Keratinocyte (primary cell): ENCODE measurements at regions not wholly inside any gene's neighbourhood (a gene's known extent, or its start where the extent isn't known, plus 50 kb on each side); places are given as distances from the start of the nearest gene placed in this dataset.

Experiments
- DNase-seq: peaks from one replicate; pipeline ENCODE4 v3.0.0-alpha.2; 2011; ENCODE audit warnings: low read depth, missing footprints, low spot score
- FAIRE-seq: peaks from 2 replicates; lab custom pipeline; 2011; peaks lifted over from hg19 to GRCh38; lab: Jason Lieb, UNC
- H2AFZ ChIP-seq: 2 replicates; pipeline ENCODE4 v1.6.0; 2012; ENCODE audit warnings: low read length, control low read depth, inconsistent platforms; ENCODE audit not compliant: control insufficient read depth
- H3K27ac ChIP-seq: 2 replicates; pipeline ENCODE4 v1.5.1; 2011; ENCODE audit warnings: low read length; ENCODE audit not compliant: control insufficient read depth, insufficient read depth
- H3K27me3 ChIP-seq: 3 replicates; pipeline ENCODE4 v1.6.0; 2011; ENCODE audit warnings: low read length; ENCODE audit not compliant: control insufficient read depth, insufficient read depth; ENCODE audit errors: extremely low read depth
- H3K36me3 ChIP-seq, 2 experiments: 2 replicates in 1 of 2; 3 replicates in 1 of 2; pipeline ENCODE4 v1.5.1; 2011; ENCODE audit warnings: low read length in 2 of 2, mild to moderate bottlenecking in 1 of 2; ENCODE audit not compliant: control insufficient read depth in 2 of 2, insufficient read depth in 2 of 2; ENCODE audit errors: extremely low read depth in 1 of 2
- H3K4me1 ChIP-seq: 3 replicates; pipeline ENCODE4 v1.5.1; 2011; ENCODE audit warnings: low read length; ENCODE audit not compliant: control insufficient read depth, insufficient read depth; ENCODE audit errors: extremely low read depth
- H3K4me2 ChIP-seq: 3 replicates; pipeline ENCODE4 v1.6.0; 2011; ENCODE audit warnings: low read depth, low read length; ENCODE audit not compliant: control insufficient read depth, insufficient read depth; ENCODE audit errors: extremely low read depth
- H3K4me3 ChIP-seq, 3 experiments: fragments of 200-600 bp in 1 of 3; sonication (generic) in 1 of 3; 2 replicates in 2 of 3; 3 replicates in 1 of 3; pipeline ENCODE4 v1.5.1; 2011 to 2016; ENCODE audit warnings: low read length in 3 of 3, mild to moderate bottlenecking in 3 of 3, control low read depth in 2 of 3, inconsistent platforms in 1 of 3, low read depth in 1 of 3, mixed read lengths in 1 of 3, mixed run types in 1 of 3, moderate library complexity in 1 of 3; ENCODE audit not compliant: control insufficient read depth in 2 of 3, insufficient read depth in 2 of 3; ENCODE audit errors: extremely low read depth in 1 of 3
- H3K79me2 ChIP-seq: 2 replicates; pipeline ENCODE4 v1.6.0; 2012; ENCODE audit warnings: low read length; ENCODE audit not compliant: control insufficient read depth, insufficient read depth
- H3K9ac ChIP-seq: 3 replicates; pipeline ENCODE4 v1.6.0; 2011; ENCODE audit warnings: low read length; ENCODE audit not compliant: control insufficient read depth, insufficient read depth; ENCODE audit errors: extremely low read depth
- H3K9me1 ChIP-seq: 3 replicates; pipeline ENCODE4 v1.6.0; 2011; ENCODE audit warnings: low read length; ENCODE audit not compliant: control insufficient read depth, insufficient read depth; ENCODE audit errors: extremely low read depth
- H3K9me3 ChIP-seq: 2 replicates; pipeline ENCODE4 v1.5.1; 2012; ENCODE audit warnings: low read depth, low read length; ENCODE audit not compliant: control insufficient read depth
- H4K20me1 ChIP-seq: 3 replicates; pipeline ENCODE4 v1.6.0; 2011; ENCODE audit warnings: low read length; ENCODE audit not compliant: control insufficient read depth, insufficient read depth; ENCODE audit errors: extremely low read depth
- EZH2 ChIP-seq: IDR thresholded peaks from one replicate; pipeline ENCODE4 v1.6.1; 2012; ENCODE audit warnings: inconsistent platforms, mild to moderate bottlenecking, low read length, moderate library complexity
- dilution Hi-C: fragments of 300-500 bp; cut with MboI; formaldehyde crosslinking; loops from one replicate; pipeline ENCODE4 v1.7.0; 2020; ENCODE audit warnings: low sequenced_read_pairs; ENCODE audit not compliant: extremely low pct_ligation_motif_present
- TF ChIP-seq, protein P1 (sequence below), 3 experiments: IDR thresholded peaks in 1 of 3; conservative IDR thresholded peaks in 1 of 3; optimal IDR thresholded peaks in 1 of 3; 2 replicates in 2 of 3; 3 replicates in 1 of 3; pipeline versions ENCODE3 to v1.5.1; 2011; ENCODE audit warnings: low read length in 3 of 3, mild to moderate bottlenecking in 3 of 3, moderate library complexity in 2 of 3, control low read depth in 1 of 3, inconsistent platforms in 1 of 3; ENCODE audit not compliant: insufficient read depth in 2 of 3; ENCODE audit errors: extremely low read depth in 1 of 3

DNA sequence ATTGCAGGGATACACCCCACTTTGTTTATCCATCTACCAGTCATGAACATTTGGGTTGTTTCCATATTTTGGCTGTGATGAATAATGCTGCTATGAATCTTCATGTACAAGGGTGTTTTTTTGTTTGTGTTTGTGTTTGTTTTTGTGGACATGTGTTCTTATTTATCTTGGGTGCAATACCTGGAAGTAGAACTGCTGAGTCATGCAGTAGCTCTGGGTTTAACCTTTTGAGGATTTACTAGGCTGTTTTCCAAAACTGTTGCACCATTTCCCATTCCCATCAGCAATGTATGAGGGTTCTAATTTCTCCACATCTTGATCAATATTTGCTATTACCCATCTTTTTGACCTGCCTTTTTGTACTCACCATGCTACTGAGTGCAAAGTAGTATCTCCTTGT lies 140.0 kb upstream of the CYP1B1 start:
- Histone ChIP-seq H3K27ac (no peak overlapping the region), H3K79me2 (no peaks in the 10 kb centered on the region), H3K36me3 (no peaks in the 10 kb centered on the region), H3K9me3 (no peaks in the 10 kb centered on the region), H3K4me3 (no peak overlapping the region), H3K9ac (no peak overlapping the region), H4K20me1 (no peaks in the 10 kb centered on the region), H3K4me2 (no peak overlapping the region), H3K9me1 (no peaks in the 10 kb centered on the region), H3K4me1 (peaks cover 10% of the 10 kb centered on the region), H2AFZ (no peak overlapping the region), H3K27me3 (no peaks in the 10 kb centered on the region)
- no peak for TF ChIP-seq EZH2
- TF ChIP-seq, protein P1, sequence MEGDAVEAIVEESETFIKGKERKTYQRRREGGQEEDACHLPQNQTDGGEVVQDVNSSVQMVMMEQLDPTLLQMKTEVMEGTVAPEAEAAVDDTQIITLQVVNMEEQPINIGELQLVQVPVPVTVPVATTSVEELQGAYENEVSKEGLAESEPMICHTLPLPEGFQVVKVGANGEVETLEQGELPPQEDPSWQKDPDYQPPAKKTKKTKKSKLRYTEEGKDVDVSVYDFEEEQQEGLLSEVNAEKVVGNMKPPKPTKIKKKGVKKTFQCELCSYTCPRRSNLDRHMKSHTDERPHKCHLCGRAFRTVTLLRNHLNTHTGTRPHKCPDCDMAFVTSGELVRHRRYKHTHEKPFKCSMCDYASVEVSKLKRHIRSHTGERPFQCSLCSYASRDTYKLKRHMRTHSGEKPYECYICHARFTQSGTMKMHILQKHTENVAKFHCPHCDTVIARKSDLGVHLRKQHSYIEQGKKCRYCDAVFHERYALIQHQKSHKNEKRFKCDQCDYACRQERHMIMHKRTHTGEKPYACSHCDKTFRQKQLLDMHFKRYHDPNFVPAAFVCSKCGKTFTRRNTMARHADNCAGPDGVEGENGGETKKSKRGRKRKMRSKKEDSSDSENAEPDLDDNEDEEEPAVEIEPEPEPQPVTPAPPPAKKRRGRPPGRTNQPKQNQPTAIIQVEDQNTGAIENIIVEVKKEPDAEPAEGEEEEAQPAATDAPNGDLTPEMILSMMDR (optimal IDR thresholded peaks at IDR 0.05 in 1 of 3, IDR thresholded peaks at IDR 0.05 in 1 of 3, conservative IDR thresholded peaks at IDR 0.05 in 1 of 3; ENCODE audit: extremely low read depth in 1 of 3, insufficient read depth in 2 of 3, low read length in 3 of 3): no peak
- DNase-seq (no peak), FAIRE-seq (peak; percentile 44)
- dilution Hi-C loops: no loop called here

DNA sequence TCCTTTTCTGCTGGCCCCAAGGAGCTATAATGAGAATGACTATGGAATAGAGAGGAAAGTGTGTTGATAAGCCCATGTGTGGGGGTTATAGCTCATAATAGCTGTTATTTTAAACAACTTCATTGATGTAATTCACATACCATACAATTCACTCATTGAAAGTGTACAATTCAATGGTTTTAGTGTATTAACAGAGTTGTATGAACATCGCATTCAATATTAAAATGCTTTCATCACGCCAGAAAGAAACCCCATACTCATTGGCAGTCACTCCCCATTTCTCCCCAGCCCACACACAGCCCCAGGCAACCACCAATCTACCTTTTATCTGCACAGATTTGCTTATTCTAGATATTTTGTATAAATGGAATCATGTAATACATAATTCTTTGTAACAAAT lies 139.6 kb upstream of the CYP1B1 start:
- no peak for TF ChIP-seq EZH2
- TF ChIP-seq, protein P1 (optimal IDR thresholded peaks at IDR 0.05 in 1 of 3, IDR thresholded peaks at IDR 0.05 in 1 of 3, conservative IDR thresholded peaks at IDR 0.05 in 1 of 3; ENCODE audit: extremely low read depth in 1 of 3, insufficient read depth in 2 of 3, low read length in 3 of 3): no peak
- Histone ChIP-seq H3K9me3 (no peaks in the 10 kb centered on the region), H3K4me2 (no peak overlapping the region), H3K36me3 (no peaks in the 10 kb centered on the region), H2AFZ (no peak overlapping the region), H3K4me1 (peaks cover 10% of the 10 kb centered on the region), H3K27me3 (no peaks in the 10 kb centered on the region), H4K20me1 (no peaks in the 10 kb centered on the region), H3K27ac (no peak overlapping the region), H3K4me3 (no peak overlapping the region), H3K9ac (no peak overlapping the region), H3K79me2 (no peaks in the 10 kb centered on the region), H3K9me1 (no peaks in the 10 kb centered on the region)
- dilution Hi-C loops: no loop called here
- DNase-seq (no peak), FAIRE-seq (no peak)
